Right lobe of liver (tissue), 4 donors: ENCODE measurements at regions not wholly inside any gene's neighbourhood (a gene's known extent, or its start where the extent isn't known, plus 50 kb on each side); places are given as distances from the start of the nearest gene placed in this dataset.

Experiments
- POLR2A ChIP-seq: fragments of 450-650 bp; IDR thresholded peaks from one replicate; pipeline ENCODE4 v1.6.1; 2017; ENCODE audit warnings: antibody characterized with exemption, mild to moderate bottlenecking
- TF ChIP-seq, protein P1 (sequence below), 4 donors: fragments of 200-600 bp in 3 of 4; fragments of 450-650 bp in 1 of 4; IDR thresholded peaks; one replicate each; pipeline versions ENCODE4 v1.5.1 to v1.8.0; 2016 to 2022; ENCODE audit warnings: antibody characterized with exemption in 4 of 4, mild to moderate bottlenecking in 2 of 4
- donor health status: DM: no; HTN: no; CAD: no.
- donor health status: DM: no; HTN: no; CAD: no.
- donor health status: DM: no; HTN: yes; CAD: no.

DNA sequence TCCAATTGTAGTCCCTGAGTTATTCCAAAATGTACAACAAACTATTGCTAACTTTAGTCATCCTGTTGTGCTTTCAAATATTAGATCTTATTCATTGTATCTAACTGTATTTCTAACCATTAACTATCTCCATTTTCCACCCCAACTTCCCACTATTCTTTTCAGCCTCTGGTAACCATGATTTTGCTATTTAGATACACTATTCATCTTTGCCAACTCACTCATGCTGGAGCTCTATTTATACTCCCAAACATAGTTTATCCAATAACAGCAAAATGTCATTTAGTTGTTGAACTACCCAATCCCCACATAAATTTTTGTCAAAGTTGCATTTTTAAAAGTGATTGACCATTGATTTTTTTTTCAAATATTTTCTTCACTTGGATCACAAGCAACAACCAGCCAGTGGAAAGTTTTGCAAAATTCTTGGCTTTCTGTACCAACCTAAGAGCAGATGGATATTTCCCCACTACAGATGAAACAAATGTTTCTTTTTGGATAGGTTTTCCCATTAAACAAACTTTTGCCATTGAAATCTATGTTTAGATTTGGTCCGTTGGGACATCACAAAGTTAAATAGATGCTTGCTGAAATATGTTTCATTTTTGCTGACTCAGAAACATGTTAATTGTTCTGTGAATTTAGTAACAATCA, 866.0 kb downstream of the LTN1 start:
- TF ChIP-seq, protein P1, sequence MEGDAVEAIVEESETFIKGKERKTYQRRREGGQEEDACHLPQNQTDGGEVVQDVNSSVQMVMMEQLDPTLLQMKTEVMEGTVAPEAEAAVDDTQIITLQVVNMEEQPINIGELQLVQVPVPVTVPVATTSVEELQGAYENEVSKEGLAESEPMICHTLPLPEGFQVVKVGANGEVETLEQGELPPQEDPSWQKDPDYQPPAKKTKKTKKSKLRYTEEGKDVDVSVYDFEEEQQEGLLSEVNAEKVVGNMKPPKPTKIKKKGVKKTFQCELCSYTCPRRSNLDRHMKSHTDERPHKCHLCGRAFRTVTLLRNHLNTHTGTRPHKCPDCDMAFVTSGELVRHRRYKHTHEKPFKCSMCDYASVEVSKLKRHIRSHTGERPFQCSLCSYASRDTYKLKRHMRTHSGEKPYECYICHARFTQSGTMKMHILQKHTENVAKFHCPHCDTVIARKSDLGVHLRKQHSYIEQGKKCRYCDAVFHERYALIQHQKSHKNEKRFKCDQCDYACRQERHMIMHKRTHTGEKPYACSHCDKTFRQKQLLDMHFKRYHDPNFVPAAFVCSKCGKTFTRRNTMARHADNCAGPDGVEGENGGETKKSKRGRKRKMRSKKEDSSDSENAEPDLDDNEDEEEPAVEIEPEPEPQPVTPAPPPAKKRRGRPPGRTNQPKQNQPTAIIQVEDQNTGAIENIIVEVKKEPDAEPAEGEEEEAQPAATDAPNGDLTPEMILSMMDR (IDR thresholded peaks at IDR 0.05) = no peak
- no peak for TF ChIP-seq POLR2A
